B cell (primary cell): ENCODE measurements at regions not wholly inside any gene's neighbourhood (a gene's known extent, or its start where the extent isn't known, plus 50 kb on each side); places are given as distances from the start of the nearest gene placed in this dataset.

Experiments
- CTCF ChIP-seq: fragments of 200-600 bp; IDR thresholded peaks from one replicate; pipeline ENCODE4 v1.8.0; 2022; ENCODE audit warnings: antibody characterized with exemption, mild to moderate bottlenecking
- EZH2 ChIP-seq: IDR thresholded peaks from 2 replicates; pipeline ENCODE4 v1.6.1; 2012; ENCODE audit warnings: borderline replicate concordance, low read depth, mild to moderate bottlenecking, moderate library complexity, low read length; ENCODE audit not compliant: insufficient read depth, poor library complexity, severe bottlenecking

- TF ChIP-seq EZH2 (no peak), CTCF (no peak)
Observed at GRCh38 chr12:25780771-25781170, 177.7 kb upstream of the RASSF8 start.
